ENCODE measurements at regions not wholly inside any gene's neighbourhood (a gene's known extent, or its start where the extent isn't known, plus 50 kb on each side); places are given as distances from the start of the nearest gene placed in this dataset.

DNA sequence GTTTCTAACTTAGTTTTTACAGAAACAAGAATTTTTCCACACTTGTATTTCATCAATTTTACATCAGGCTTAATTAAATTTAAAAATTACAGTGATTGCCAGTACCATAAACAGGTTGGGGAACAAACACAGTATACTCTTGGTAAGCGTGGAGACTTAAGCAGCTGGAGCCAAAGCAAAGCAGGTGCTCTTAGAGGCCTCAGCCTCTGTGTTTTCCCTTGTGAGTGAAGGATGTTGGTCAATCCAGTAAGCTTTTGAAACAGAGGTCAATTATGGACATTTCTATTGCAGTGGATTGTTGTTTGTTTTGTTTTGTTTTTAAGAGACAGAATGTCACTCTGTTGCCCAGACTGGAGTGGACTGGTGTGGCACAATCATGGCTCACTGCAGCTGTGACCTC lies 100.6 kb upstream of the CELF2 start:
- CTCF ChIA-PET = no interaction called here
- DNase-seq (ENCODE audit: low spot score) = no peak
- POLR2A ChIA-PET (ENCODE audit: low non-redundant PET) = no interaction called here
- H3K27ac ChIP-seq = no peak overlapping the region
- TF ChIP-seq, protein P1, sequence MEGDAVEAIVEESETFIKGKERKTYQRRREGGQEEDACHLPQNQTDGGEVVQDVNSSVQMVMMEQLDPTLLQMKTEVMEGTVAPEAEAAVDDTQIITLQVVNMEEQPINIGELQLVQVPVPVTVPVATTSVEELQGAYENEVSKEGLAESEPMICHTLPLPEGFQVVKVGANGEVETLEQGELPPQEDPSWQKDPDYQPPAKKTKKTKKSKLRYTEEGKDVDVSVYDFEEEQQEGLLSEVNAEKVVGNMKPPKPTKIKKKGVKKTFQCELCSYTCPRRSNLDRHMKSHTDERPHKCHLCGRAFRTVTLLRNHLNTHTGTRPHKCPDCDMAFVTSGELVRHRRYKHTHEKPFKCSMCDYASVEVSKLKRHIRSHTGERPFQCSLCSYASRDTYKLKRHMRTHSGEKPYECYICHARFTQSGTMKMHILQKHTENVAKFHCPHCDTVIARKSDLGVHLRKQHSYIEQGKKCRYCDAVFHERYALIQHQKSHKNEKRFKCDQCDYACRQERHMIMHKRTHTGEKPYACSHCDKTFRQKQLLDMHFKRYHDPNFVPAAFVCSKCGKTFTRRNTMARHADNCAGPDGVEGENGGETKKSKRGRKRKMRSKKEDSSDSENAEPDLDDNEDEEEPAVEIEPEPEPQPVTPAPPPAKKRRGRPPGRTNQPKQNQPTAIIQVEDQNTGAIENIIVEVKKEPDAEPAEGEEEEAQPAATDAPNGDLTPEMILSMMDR (conservative IDR thresholded peaks at IDR 0.05; ENCODE audit: low read depth) = no peak

DNA sequence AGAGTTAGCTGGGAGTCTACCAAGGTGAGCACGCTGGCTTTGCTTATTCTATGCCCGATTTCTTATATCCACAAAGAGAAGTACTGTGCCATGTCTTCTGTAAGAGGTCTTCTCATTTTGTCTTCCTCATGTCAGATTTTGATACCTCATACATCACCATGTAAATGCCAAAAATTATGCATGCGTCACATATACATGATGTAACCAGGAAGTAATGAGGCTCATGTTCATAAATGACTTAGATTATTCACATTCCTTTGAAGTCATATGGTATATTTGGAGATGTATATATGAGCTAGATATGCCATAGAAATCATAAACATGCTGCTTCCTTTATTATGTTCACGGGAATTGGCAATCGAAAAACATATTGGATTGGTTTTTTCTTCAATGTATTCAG lies 97.7 kb upstream of the CELF2 start:
- ChIA-PET CTCF (interaction anchor here (0.6 kb wide), 1 partner anchor 17 kb away, joined by 4 read pairs; no protein-coding TSS in a partner anchor), POLR2A (ENCODE audit: low non-redundant PET) (no interaction called here)
- no peak overlapping the region for H3K27ac ChIP-seq
- DNase-seq (ENCODE audit: low spot score) = no peak
- TF ChIP-seq, protein P1 (conservative IDR thresholded peaks at IDR 0.05; ENCODE audit: low read depth) = no peak

DNA sequence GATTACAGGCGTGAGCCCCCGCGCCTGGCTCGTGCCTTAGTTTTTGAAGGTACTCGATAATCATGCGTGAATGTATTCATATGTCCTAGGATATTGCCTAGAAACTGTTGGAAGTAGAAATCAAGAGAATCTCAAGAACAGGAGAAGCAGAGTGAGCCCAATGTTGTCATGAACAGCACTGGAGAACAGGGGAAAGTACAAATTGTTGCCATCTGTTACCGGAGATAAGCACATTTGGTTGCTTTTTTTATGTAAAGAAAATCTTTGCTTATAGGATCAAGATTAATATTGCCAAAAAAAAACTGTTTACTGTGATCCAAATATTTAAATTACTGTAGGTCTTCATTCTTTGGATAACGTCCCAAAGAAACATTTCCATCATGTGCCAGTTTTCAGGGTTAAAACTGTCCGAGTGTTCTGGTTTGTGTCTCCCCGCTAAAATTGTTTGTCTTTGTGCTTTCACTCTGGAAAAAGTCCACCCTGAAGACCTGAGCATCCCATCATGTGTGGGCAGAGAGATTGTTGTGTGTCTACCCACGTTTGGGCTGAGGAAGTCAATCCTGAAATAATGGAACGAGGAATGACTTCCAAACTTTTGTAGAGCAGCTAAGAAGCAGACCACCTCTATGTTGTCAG lies 95.7 kb upstream of the CELF2 start:
- H3K27ac ChIP-seq = no peak overlapping the region
- DNase-seq (ENCODE audit: low spot score) = no peak
- TF ChIP-seq, protein P1 (conservative IDR thresholded peaks at IDR 0.05; ENCODE audit: low read depth) = no peak
- CTCF ChIA-PET = no interaction called here
- POLR2A ChIA-PET (ENCODE audit: low non-redundant PET) = no interaction called here

DNA sequence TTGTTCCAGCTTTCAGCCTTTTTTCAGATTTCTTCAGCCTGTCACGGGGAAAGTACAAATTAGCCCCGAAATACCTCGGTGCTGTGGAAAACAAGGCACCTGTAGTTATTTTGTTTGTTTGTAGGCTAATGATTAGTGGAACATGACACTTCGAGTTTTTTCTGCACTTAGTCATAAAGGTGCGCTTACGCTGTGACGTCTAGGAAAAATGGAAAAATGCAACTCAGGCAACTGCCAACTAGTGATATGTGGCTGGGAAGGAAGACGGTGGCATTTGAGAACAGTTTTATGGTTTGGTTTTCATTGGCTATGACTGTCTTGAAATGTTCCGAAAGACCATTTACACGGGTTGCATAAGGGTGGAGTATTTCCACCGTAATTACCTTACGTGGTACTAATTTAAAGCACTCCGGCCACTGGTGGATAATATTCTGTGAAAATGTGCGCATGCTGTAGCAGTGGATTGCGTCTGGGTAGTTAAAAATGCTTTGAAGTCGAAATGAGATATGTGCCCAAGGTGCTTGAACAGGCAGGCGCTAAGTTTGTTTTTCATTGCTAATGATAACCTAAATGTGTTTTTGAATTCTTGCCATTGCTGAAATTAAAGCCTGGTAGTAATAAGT lies 94.5 kb upstream of the CELF2 start:
- TF ChIP-seq, protein P1 (conservative IDR thresholded peaks at IDR 0.05; ENCODE audit: low read depth) = no peak
- DNase-seq (ENCODE audit: low spot score) = no peak
- no peak overlapping the region for H3K27ac ChIP-seq
- CTCF ChIA-PET = no interaction called here
- POLR2A ChIA-PET (ENCODE audit: low non-redundant PET) = no interaction called here

DNA sequence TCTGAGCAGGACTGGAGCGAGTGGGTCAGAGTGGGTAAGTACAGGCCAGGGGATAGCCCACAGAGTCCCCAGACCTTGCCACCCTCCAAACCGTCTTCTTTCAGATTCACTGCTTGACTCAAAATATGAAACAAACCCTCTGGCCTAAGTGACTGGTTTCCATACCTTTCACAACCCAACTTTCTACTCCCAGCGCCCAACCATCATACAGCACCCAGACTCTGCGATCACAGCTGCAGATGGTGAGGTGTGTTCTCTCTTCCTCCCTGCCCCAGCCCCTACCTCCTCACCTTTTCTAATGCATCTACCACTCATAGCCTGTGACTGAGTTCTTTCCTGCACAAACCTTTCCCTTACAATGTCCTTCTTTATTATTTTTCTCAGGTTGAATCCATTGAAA lies 92.0 kb upstream of the CELF2 start:
- no peak overlapping the region for H3K27ac ChIP-seq
- DNase-seq (ENCODE audit: low spot score) = no peak
- TF ChIP-seq, protein P1 (conservative IDR thresholded peaks at IDR 0.05; ENCODE audit: low read depth) = no peak
- CTCF ChIA-PET = no interaction called here
- POLR2A ChIA-PET (ENCODE audit: low non-redundant PET) = no interaction called here

DNA sequence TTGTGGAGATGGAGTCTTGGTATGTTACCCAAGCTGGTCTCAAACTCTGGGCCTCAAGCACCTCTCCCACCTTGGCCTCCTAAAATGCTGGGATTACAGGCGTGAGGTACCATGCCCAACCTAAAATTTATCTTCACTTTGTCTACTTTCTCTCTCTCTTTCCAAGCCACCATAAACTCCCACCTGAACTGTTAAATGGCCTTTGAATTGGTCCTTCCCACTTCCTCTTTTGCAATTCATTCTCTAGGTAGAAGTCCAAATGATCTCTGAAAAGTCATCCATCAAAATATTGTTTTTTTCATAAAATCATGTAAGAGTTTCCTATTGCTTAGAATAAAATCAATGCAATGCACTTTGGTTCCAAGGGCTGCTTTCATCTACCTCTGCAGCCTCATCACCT lies 90.1 kb upstream of the CELF2 start:
- CTCF ChIA-PET = no interaction called here
- no peak overlapping the region for H3K27ac ChIP-seq
- TF ChIP-seq, protein P1 (conservative IDR thresholded peaks at IDR 0.05; ENCODE audit: low read depth) = no peak
- no peak for DNase-seq (ENCODE audit: low spot score)
- POLR2A ChIA-PET (ENCODE audit: low non-redundant PET) = interaction anchor here (0.6 kb wide), 1 partner anchor 263 kb away, joined by 3 read pairs; no protein-coding TSS in a partner anchor

Data from RWPE1 (cell line).